ENCODE measurements at regions not wholly inside any gene's neighbourhood (a gene's known extent, or its start where the extent isn't known, plus 50 kb on each side); places are given as distances from the start of the nearest gene placed in this dataset.

DNA sequence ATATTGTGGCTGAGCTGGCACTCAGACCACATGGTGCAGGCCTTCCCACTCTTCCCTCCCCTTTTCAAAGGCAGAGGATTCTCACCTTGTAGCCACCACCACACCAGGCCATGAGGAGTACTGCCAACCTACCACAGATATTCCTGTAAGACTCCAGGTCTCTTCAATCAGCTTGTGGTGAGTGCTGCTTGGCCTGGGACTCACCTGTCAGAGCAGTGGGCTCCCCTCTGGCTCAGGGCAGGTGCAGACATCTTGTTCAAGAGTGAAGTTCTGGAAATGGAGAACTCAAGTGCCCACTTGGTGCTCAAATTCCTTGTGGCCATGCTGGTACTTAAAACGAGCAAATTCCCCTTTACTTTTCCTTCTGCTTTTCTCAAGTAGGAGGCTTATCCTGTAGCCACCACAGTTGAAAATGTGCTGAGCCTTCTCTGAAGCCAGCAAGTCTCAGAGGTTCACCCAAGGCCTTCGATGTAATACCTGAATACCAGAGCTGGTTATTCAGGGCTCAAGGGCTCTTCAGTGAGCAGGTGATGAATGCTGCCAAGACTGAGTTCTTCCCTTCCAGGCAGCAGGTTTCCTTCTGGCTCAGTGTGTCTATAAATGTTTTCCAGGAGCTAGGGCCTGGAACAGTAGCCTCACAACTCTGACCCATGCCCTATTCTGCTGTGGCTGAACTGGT lies 212.9 kb downstream of the TEX13C start:
- peaks cover 12% of the 10 kb centered on the region for H3K9me3 Mint-ChIP-seq
- no peak overlapping the region for H3K27ac Mint-ChIP-seq (ENCODE audit: unreplicated experiment)
- H3K4me1 Mint-ChIP-seq, result peaks cover 5% of the 10 kb centered on the region
- DNase-seq (ENCODE audit: low read depth, low spot score), result no peak
- peaks cover 6% of the 10 kb centered on the region for H3K36me3 Mint-ChIP-seq (ENCODE audit: low read depth)
- TF ChIP-seq, protein P1, sequence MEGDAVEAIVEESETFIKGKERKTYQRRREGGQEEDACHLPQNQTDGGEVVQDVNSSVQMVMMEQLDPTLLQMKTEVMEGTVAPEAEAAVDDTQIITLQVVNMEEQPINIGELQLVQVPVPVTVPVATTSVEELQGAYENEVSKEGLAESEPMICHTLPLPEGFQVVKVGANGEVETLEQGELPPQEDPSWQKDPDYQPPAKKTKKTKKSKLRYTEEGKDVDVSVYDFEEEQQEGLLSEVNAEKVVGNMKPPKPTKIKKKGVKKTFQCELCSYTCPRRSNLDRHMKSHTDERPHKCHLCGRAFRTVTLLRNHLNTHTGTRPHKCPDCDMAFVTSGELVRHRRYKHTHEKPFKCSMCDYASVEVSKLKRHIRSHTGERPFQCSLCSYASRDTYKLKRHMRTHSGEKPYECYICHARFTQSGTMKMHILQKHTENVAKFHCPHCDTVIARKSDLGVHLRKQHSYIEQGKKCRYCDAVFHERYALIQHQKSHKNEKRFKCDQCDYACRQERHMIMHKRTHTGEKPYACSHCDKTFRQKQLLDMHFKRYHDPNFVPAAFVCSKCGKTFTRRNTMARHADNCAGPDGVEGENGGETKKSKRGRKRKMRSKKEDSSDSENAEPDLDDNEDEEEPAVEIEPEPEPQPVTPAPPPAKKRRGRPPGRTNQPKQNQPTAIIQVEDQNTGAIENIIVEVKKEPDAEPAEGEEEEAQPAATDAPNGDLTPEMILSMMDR (conservative IDR thresholded peaks at IDR 0.05), result no peak
- H3K4me3 Mint-ChIP-seq, result no peak overlapping the region
- no peaks in the 10 kb centered on the region for H3K27me3 Mint-ChIP-seq (ENCODE audit: low read depth)

DNA sequence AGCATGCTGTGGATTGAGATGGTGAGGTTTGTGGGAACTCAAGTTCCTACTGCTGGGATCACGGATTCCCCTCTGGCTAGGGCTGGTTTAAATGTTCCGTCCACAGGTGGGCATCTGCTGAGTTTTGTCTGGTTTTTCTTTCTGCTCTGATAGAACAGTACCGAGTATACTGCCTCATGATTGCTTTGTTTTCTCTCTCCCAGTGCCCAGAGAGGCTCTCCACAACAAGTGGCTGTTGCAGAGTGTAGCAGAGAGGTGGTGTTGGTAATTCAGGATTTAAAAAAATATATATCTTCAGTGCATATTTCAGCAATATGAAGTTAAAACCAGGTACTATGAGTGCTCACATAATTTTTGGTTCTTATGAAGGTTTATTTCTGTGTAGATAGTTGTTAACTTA lies 213.7 kb downstream of the TEX13C start:
- Mint-ChIP-seq H3K4me1 (peaks cover 5% of the 10 kb centered on the region), H3K27ac (ENCODE audit: unreplicated experiment) (no peak overlapping the region), H3K36me3 (ENCODE audit: low read depth) (peaks cover 6% of the 10 kb centered on the region), H3K9me3 (peaks cover 12% of the 10 kb centered on the region), H3K4me3 (no peak overlapping the region), H3K27me3 (ENCODE audit: low read depth) (no peaks in the 10 kb centered on the region)
- no peak for DNase-seq (ENCODE audit: low read depth, low spot score)
- TF ChIP-seq, protein P1 (conservative IDR thresholded peaks at IDR 0.05), result no peak

DNA sequence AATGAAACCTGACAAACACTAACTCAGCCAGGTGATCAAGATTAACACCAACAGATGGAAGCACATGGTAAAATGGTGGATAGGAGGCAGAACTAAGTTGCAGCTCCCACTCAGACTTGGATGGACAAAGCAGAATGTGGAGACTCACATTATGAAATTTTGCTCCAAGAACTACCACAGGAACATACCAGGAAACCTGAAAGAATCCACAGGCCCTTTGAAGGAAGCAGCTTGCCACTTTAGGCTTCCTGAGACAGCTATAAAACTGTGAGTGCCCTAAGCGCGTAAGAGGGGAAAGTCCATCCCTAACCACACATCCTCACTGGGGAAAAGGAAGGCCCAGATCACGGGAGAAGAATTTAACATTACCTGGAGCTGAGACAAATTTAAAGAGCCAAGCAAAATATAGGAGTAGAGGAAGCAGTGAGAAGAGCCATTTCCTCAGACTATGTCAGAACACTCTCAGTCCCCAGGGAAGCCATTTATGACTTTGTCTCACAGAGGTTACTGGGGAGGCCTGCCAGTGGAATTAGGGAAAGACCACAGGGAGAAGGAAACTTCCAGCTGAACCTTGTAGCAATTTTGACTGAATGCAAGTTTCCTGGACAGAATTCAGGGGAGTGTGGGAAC lies 224.5 kb downstream of the TEX13C start:
- no peak for DNase-seq (ENCODE audit: low read depth, low spot score)
- no peaks in the 10 kb centered on the region for H3K36me3 Mint-ChIP-seq (ENCODE audit: low read depth)
- TF ChIP-seq, protein P1 (conservative IDR thresholded peaks at IDR 0.05), result no peak
- H3K27me3 Mint-ChIP-seq (ENCODE audit: low read depth), result no peaks in the 10 kb centered on the region
- H3K27ac Mint-ChIP-seq (ENCODE audit: unreplicated experiment), result no peak overlapping the region
- no peak overlapping the region for H3K4me3 Mint-ChIP-seq
- H3K9me3 Mint-ChIP-seq, result peaks cover 8% of the 10 kb centered on the region
- no peaks in the 10 kb centered on the region for H3K4me1 Mint-ChIP-seq

DNA sequence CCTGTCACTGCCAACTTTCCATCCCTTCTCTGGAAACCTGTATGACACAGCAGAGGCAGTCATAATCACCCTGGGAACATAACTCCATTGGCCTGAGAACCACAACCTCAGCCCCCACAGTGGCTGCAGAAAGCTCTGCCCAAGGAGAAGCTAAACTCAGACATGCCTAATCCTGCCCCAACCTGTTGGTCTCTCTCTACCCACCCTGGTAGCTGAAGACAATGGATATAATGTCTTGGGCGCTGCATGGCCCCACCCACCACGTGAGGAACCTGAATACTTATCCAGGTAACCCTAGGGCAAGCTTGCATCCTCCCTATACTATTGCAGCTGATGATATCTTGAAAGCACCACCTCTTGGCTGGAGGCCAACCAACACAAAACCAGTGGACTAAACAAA lies 225.2 kb downstream of the TEX13C start:
- Mint-ChIP-seq H3K4me3 (no peak overlapping the region), H3K36me3 (ENCODE audit: low read depth) (no peaks in the 10 kb centered on the region), H3K9me3 (peaks cover 8% of the 10 kb centered on the region), H3K4me1 (no peaks in the 10 kb centered on the region), H3K27me3 (ENCODE audit: low read depth) (no peaks in the 10 kb centered on the region), H3K27ac (ENCODE audit: unreplicated experiment) (no peak overlapping the region)
- TF ChIP-seq, protein P1 (conservative IDR thresholded peaks at IDR 0.05), result no peak
- DNase-seq (ENCODE audit: low read depth, low spot score), result no peak

DNA sequence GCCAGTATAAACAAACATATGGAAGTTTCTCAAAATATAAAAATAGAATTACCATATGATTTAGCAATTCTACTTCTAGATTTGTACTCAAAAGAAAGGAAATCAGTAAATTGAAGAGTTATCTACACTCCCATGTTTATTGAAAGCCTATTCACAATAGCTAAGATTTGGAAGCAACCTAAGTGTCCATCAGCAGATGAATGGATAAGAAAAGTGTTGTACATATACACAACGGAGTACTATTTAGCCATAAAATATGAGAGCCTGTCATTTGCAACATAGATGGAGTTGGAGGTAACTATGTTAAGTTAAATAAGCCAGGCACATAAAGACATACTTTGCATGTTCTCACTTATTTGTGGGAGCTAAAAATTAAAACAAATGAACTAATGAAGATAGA lies 257.8 kb downstream of the TEX13C start:
- Mint-ChIP-seq H3K9me3 (no peaks in the 10 kb centered on the region), H3K27ac (ENCODE audit: unreplicated experiment) (no peak overlapping the region), H3K27me3 (ENCODE audit: low read depth) (peaks cover 4% of the 10 kb centered on the region), H3K4me1 (no peaks in the 10 kb centered on the region), H3K36me3 (ENCODE audit: low read depth) (peaks cover 4% of the 10 kb centered on the region), H3K4me3 (no peak overlapping the region)
- no peak for DNase-seq (ENCODE audit: low read depth, low spot score)
- TF ChIP-seq, protein P1 (conservative IDR thresholded peaks at IDR 0.05), result no peak
